GM19351 (cell line): ENCODE measurements at regions not wholly inside any gene's neighbourhood (a gene's known extent, or its start where the extent isn't known, plus 50 kb on each side); places are given as distances from the start of the nearest gene placed in this dataset.

Source experiments
- ATAC-seq: cut with Tn5 transposase; IDR thresholded peaks from one replicate; pipeline ENCODE4 v1.9.1; 2021; ENCODE audit warnings: mild to moderate bottlenecking, moderate library complexity; ENCODE audit not compliant: unreplicated experiment

- ATAC-seq, result no peak
Measured at GRCh38 chr2:74063486-74063885, 78.8 kb downstream of the TET3 start.

GRCh38 chr2:74065456-74065855 is 80.7 kb downstream of the TET3 start:
- ATAC-seq, result no peak

GRCh38 chr2:74066491-74067203 is 81.1 kb downstream of the BOLA3 start:
- no peak for ATAC-seq

GRCh38 chr2:74067221-74067747 is 80.4 kb downstream of the BOLA3 start:
- ATAC-seq, result no peak

- ATAC-seq, result no peak
Measured at GRCh38 chr2:74070991-74071390, 76.7 kb downstream of the BOLA3 start.

DNA sequence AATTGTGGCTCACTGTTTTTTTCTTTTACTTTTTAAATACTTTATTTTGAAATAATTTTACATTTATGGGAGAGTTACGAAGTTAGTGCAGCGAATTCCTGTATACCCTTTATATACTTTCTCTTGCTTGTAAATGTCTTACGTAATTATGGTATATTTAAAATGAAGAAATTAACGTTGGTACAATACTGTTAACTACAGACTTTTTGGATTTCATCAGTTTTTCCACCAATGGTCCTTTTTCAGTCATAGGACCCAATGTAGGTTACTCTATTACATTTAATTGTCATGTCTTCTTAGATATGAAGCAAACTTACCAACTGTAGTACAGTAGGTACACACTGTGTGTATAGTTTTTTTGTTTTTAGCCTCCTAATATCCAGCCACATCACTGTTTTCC is 76.3 kb downstream of the BOLA3 start:
- ATAC-seq, result no peak

GRCh38 chr2:74072565-74072964 is 75.1 kb downstream of the BOLA3 start:
- ATAC-seq, result no peak

DNA sequence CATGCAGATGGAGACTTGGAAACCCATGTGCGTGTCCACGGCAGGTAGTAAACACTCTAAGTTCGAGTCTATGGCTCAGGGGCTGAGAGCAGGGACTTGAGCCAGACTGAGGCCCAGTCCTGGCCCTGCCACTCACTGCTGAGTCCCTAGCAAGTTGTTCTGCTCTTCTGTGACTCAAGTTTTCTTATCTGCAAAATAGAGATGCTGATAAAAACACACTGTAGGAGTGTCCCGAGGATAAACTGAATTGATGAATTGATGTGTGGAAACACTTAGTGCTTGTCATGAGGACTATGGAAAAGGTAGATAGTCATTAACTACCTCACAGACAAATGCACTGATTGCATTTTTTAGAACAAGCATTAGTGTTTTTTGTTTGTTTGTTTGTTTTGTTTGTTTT is 73.2 kb downstream of the BOLA3 start:
- no peak for ATAC-seq

GRCh38 chr2:74076074-74076470 is 71.6 kb downstream of the BOLA3 start:
- ATAC-seq, result no peak

GRCh38 chr2:74077636-74078035 is 70.1 kb downstream of the BOLA3 start:
- no peak for ATAC-seq

DNA sequence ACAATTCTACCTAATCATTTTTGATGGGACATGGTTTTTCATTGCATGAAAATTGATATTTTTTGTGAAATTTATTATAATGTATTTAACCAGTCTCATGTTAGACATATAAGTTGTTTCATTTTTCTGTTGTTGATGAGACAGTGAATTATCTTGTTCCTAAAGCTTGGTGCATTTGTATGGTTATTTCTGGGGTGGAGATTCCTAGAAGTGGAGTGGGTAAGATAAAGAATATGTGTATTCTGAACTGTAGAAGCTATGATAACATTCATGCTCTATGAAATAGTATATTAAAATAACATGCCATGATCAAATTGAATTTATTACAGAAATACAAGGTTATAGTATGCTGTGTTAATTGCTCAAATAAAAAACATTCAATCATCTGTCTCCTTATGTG is 69.2 kb downstream of the BOLA3 start:
- no peak for ATAC-seq

GRCh38 chr2:74079522-74080341 is 68.0 kb downstream of the BOLA3 start:
- ATAC-seq, result peak; percentile 90

- ATAC-seq, result peak; percentile 18
Measured at GRCh38 chr2:74080346-74080745, 67.4 kb downstream of the BOLA3 start.

- no peak for ATAC-seq
Measured at GRCh38 chr2:74081030-74081762, 66.5 kb downstream of the BOLA3 start.

DNA sequence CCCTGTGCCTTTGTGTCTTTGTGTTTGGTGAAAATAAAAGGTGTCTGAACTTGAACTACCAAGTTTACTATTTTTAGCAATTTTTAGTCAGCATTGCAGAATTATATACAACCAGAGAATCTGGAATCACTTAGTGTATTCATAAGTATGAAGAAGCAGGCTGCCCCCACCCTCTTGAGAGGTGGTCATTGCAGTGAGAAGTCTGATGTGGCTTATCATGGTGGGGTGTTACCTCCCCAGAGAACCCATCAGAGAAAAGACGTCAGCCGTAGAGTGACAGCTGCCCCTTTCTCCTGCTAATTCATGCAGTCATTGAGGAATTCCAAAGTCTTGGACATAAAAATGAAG is 66.0 kb downstream of the BOLA3 start:
- no peak for ATAC-seq

GRCh38 chr2:74083750-74084149 is 64.0 kb downstream of the BOLA3 start:
- ATAC-seq, result no peak
